Skeletal muscle satellite cell (primary cell): ENCODE measurements at regions not wholly inside any gene's neighbourhood (a gene's known extent, or its start where the extent isn't known, plus 50 kb on each side); places are given as distances from the start of the nearest gene placed in this dataset.

Experiments used
- H3K27me3 ChIP-seq: 2 replicates; pipeline ENCODE4 v1.7.0; 2013; ENCODE audit warnings: low read length; ENCODE audit not compliant: control insufficient read depth, insufficient read depth
- H3K36me3 ChIP-seq: 2 replicates; pipeline ENCODE4 v1.7.0; 2013; ENCODE audit warnings: mild to moderate bottlenecking, control low read depth, low read length; ENCODE audit not compliant: insufficient read depth
- H3K4me1 ChIP-seq: 2 replicates; pipeline ENCODE4 v1.7.0; 2013; ENCODE audit warnings: low read length; ENCODE audit not compliant: control insufficient read depth, insufficient read depth
- H3K4me2 ChIP-seq: 2 replicates; pipeline ENCODE4 v1.7.0; 2013; ENCODE audit warnings: mild to moderate bottlenecking, low read length
- H3K4me3 ChIP-seq: 2 replicates; pipeline ENCODE4 v1.7.0; 2013; ENCODE audit warnings: low read length
- H3K9ac ChIP-seq: 2 replicates; pipeline ENCODE4 v1.7.0; 2013; ENCODE audit warnings: mild to moderate bottlenecking, low read depth, low read length, moderate library complexity
- H3K9me3 ChIP-seq: replicated peaks from 2 replicates; pipeline ENCODE4 v1.7.0; 2013; ENCODE audit warnings: mild to moderate bottlenecking, control low read depth, low read length

- Histone ChIP-seq H3K9me3 (no peaks in the 10 kb centered on the region), H3K36me3 (no peaks in the 10 kb centered on the region), H3K4me3 (no peak overlapping the region), H3K4me2 (no peak overlapping the region), H3K4me1 (no peaks in the 10 kb centered on the region), H3K9ac (no peak overlapping the region), H3K27me3 (no peaks in the 10 kb centered on the region)
These were observed 156.8 kb upstream of the ATP1B1 start for GRCh38 chr1:168949672-168950071.

- no peak overlapping the region for H3K9ac ChIP-seq
- no peaks in the 10 kb centered on the region for H3K27me3 ChIP-seq
- H3K36me3 ChIP-seq: no peaks in the 10 kb centered on the region
- H3K4me2 ChIP-seq: no peak overlapping the region
- peaks cover 8% of the 10 kb centered on the region for H3K4me1 ChIP-seq
- H3K9me3 ChIP-seq: no peaks in the 10 kb centered on the region
- no peak overlapping the region for H3K4me3 ChIP-seq
These were observed 148.7 kb upstream of the ATP1B1 start for GRCh38 chr1:168957818-168958217.

- Histone ChIP-seq H3K27me3 (no peaks in the 10 kb centered on the region), H3K9ac (no peak overlapping the region), H3K36me3 (no peaks in the 10 kb centered on the region), H3K4me3 (no peak overlapping the region), H3K4me1 (peaks cover 8% of the 10 kb centered on the region), H3K9me3 (no peaks in the 10 kb centered on the region), H3K4me2 (no peak overlapping the region)
These were observed 147.8 kb upstream of the ATP1B1 start for GRCh38 chr1:168958562-168959289.

GRCh38 chr1:168959382-168959781 lies 147.1 kb upstream of the ATP1B1 start:
- Histone ChIP-seq H3K9me3 (no peaks in the 10 kb centered on the region), H3K4me1 (peaks cover 8% of the 10 kb centered on the region), H3K4me2 (no peak overlapping the region), H3K9ac (no peak overlapping the region), H3K27me3 (no peaks in the 10 kb centered on the region), H3K4me3 (no peak overlapping the region), H3K36me3 (no peaks in the 10 kb centered on the region)

- Histone ChIP-seq H3K9ac (no peak overlapping the region), H3K36me3 (no peaks in the 10 kb centered on the region), H3K27me3 (no peaks in the 10 kb centered on the region), H3K4me1 (peaks cover 8% of the 10 kb centered on the region), H3K4me2 (no peak overlapping the region), H3K9me3 (no peaks in the 10 kb centered on the region), H3K4me3 (no peak overlapping the region)
These were observed 146.4 kb upstream of the ATP1B1 start for GRCh38 chr1:168960114-168960513.

- H3K4me2 ChIP-seq: no peak overlapping the region
- H3K4me1 ChIP-seq: peaks cover 8% of the 10 kb centered on the region
- no peaks in the 10 kb centered on the region for H3K27me3 ChIP-seq
- no peaks in the 10 kb centered on the region for H3K9me3 ChIP-seq
- no peak overlapping the region for H3K4me3 ChIP-seq
- H3K36me3 ChIP-seq: no peaks in the 10 kb centered on the region
- H3K9ac ChIP-seq: no peak overlapping the region
These were observed 145.9 kb upstream of the ATP1B1 start for GRCh38 chr1:168960595-168960994.

GRCh38 chr1:168963601-168964000 lies 142.9 kb upstream of the ATP1B1 start:
- Histone ChIP-seq H3K9me3 (no peaks in the 10 kb centered on the region), H3K4me3 (no peak overlapping the region), H3K4me2 (no peak overlapping the region), H3K9ac (no peak overlapping the region), H3K4me1 (peaks cover 4% of the 10 kb centered on the region), H3K36me3 (no peaks in the 10 kb centered on the region), H3K27me3 (no peaks in the 10 kb centered on the region)

GRCh38 chr1:168964478-168964877 lies 142.0 kb upstream of the ATP1B1 start:
- Histone ChIP-seq H3K27me3 (no peaks in the 10 kb centered on the region), H3K36me3 (no peaks in the 10 kb centered on the region), H3K4me3 (no peak overlapping the region), H3K9me3 (no peaks in the 10 kb centered on the region), H3K4me1 (no peaks in the 10 kb centered on the region), H3K9ac (no peak overlapping the region), H3K4me2 (no peak overlapping the region)

GRCh38 chr1:168966217-168966616 lies 140.3 kb upstream of the ATP1B1 start:
- Histone ChIP-seq H3K9me3 (no peaks in the 10 kb centered on the region), H3K27me3 (no peaks in the 10 kb centered on the region), H3K36me3 (no peaks in the 10 kb centered on the region), H3K4me3 (no peak overlapping the region), H3K9ac (no peak overlapping the region), H3K4me1 (no peaks in the 10 kb centered on the region), H3K4me2 (no peak overlapping the region)

- Histone ChIP-seq H3K4me3 (no peak overlapping the region), H3K9me3 (no peaks in the 10 kb centered on the region), H3K4me1 (no peaks in the 10 kb centered on the region), H3K4me2 (no peak overlapping the region), H3K9ac (no peak overlapping the region), H3K36me3 (no peaks in the 10 kb centered on the region), H3K27me3 (no peaks in the 10 kb centered on the region)
These were observed 139.9 kb upstream of the ATP1B1 start for GRCh38 chr1:168966636-168967035.

- Histone ChIP-seq H3K4me3 (no peak overlapping the region), H3K36me3 (no peaks in the 10 kb centered on the region), H3K4me1 (no peaks in the 10 kb centered on the region), H3K9ac (no peak overlapping the region), H3K9me3 (no peaks in the 10 kb centered on the region), H3K27me3 (no peaks in the 10 kb centered on the region), H3K4me2 (no peak overlapping the region)
These were observed 135.4 kb upstream of the ATP1B1 start for GRCh38 chr1:168970926-168971659.

- H3K27me3 ChIP-seq: no peaks in the 10 kb centered on the region
These were observed 134.3 kb upstream of the ATP1B1 start for GRCh38 chr1:168972225-168972624.

More at GRCh38 chr1:168972225-168972624, 134.3 kb upstream of the ATP1B1 start:
- Histone ChIP-seq H3K4me3 (no peak overlapping the region), H3K4me2 (no peak overlapping the region), H3K4me1 (no peaks in the 10 kb centered on the region), H3K36me3 (no peaks in the 10 kb centered on the region), H3K9me3 (no peaks in the 10 kb centered on the region), H3K9ac (no peak overlapping the region)
